H1 (cell line): ENCODE measurements at regions not wholly inside any gene's neighbourhood (a gene's known extent, or its start where the extent isn't known, plus 50 kb on each side); places are given as distances from the start of the nearest gene placed in this dataset.

ENCODE experiments used
- CTCF ChIP-seq, 3 experiments: IDR thresholded peaks; 1 replicate in 2 of 3; 2 replicates in 1 of 3; pipeline versions ENCODE4 v1.5.1 to v1.6.1; 2011; ENCODE audit warnings: low read length in 3 of 3, mild to moderate bottlenecking in 3 of 3, inconsistent platforms in 2 of 3, low read depth in 1 of 3, moderate library complexity in 1 of 3; ENCODE audit not compliant: insufficient read depth in 1 of 3; ENCODE audit errors: control extremely low read depth in 1 of 3
- GTF2F1 ChIP-seq: IDR thresholded peaks from 2 replicates; pipeline ENCODE4 v1.6.1; 2012; ENCODE audit warnings: low read depth, low read length, improper control_type of control experiment, borderline replicate concordance
- SP1 ChIP-seq: IDR thresholded peaks from 2 replicates; pipeline ENCODE4 v1.6.1; 2011; ENCODE audit warnings: low read depth, low read length

GRCh38 chr1:177687544-177687943 is 282.3 kb downstream of the SEC16B start (continued):
- TF ChIP-seq CTCF (IDR thresholded peaks at IDR 0.05; ENCODE audit: control extremely low read depth in 1 of 3, insufficient read depth in 1 of 3, low read depth in 1 of 3, low read length in 3 of 3) (no peak), SP1 (no peak), GTF2F1 (no peak)
- TF ChIP-seq, all 59 proteins: peak for 0
